HUES64 (cell line): ENCODE measurements at regions not wholly inside any gene's neighbourhood (a gene's known extent, or its start where the extent isn't known, plus 50 kb on each side); places are given as distances from the start of the nearest gene placed in this dataset.

ENCODE experiments used
- H3K27ac ChIP-seq: 2 replicates; pipeline ENCODE4 v1.7.0; 2013; ENCODE audit warnings: low read depth, low read length, inconsistent platforms
- H3K27me3 ChIP-seq: 2 replicates; pipeline ENCODE4 v1.6.1; 2013; ENCODE audit warnings: mild to moderate bottlenecking, low read length; ENCODE audit not compliant: insufficient read depth
- H3K36me3 ChIP-seq: 2 replicates; pipeline ENCODE4 v1.6.1; 2013; ENCODE audit warnings: mild to moderate bottlenecking, low read length; ENCODE audit not compliant: insufficient read depth
- H3K4me1 ChIP-seq: 2 replicates; pipeline ENCODE4 v1.6.1; 2013; ENCODE audit warnings: mild to moderate bottlenecking, low read length, moderate library complexity; ENCODE audit not compliant: insufficient read depth
- H3K4me3 ChIP-seq: 2 replicates; pipeline ENCODE4 v1.5.1; 2013; ENCODE audit warnings: mild to moderate bottlenecking, low read length, moderate library complexity
- H3K9ac ChIP-seq: 2 replicates; pipeline ENCODE4 v1.6.1; 2013; ENCODE audit warnings: mild to moderate bottlenecking, low read depth, low read length
- H3K9me3 ChIP-seq: 2 replicates; pipeline ENCODE4 v1.6.1; 2013; ENCODE audit warnings: low read depth, low read length; ENCODE audit not compliant: insufficient read depth
- WGBS: fragments of 150-250, 120-280 bp; methylation state at CpG from one replicate; pipeline ENCODE4 v1.1.7; 2013; ENCODE audit warnings: missing lambda C conversion rate; 5-methylcytosine and 5-hydroxymethylcytosine counted together

DNA sequence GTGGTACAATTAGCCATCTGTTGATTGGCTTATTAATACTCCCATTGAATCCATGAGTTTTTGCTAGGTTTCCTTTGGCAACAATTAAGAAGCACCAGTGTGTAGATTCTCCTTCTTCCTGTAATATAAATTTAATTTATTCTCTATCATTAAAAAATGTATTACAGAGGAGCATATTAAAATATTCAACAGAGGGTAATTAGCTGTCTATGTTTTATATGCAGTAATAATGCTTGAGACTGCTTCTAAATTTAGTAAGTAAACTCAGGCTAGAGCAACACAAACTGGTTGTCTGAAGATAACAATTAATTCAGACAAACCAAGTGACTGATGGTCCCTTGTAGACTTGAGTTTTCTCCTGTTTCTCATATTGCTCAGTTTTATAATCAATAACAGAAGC, 192.4 kb downstream of the FAT4 start:
- H3K9me3 ChIP-seq = no peaks in the 10 kb centered on the region
- no peaks in the 10 kb centered on the region for H3K27me3 ChIP-seq
- H3K36me3 ChIP-seq = no peaks in the 10 kb centered on the region
- H3K4me3 ChIP-seq = no peak overlapping the region
- no peak overlapping the region for H3K9ac ChIP-seq
- no peak overlapping the region for H3K27ac ChIP-seq
- H3K4me1 ChIP-seq = no peaks in the 10 kb centered on the region

DNA sequence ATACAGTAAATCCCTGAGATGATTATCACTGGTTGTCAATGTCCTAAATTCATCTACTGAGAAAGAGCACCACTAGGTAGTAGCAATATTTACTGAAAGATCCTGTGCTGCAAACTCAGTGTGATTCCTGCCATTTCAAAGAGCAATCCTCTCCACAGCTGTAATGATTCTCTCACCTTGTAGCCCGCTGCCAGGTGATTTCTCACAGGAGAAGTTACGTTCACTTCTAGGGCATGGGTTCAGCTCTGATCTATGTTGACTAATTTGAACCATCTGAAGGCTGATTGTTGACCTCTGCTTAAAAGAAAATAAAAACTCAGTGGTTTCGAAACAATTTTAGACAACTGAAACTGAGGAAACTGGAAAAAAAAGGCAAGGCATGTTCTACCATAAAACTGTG, 197.0 kb downstream of the FAT4 start:
- no peaks in the 10 kb centered on the region for H3K36me3 ChIP-seq
- 0 out of 2 replicates have a peak, but pooled peaks cover 5% of the 10 kb centered on the region for H3K9me3 ChIP-seq
- no peaks in the 10 kb centered on the region for H3K27me3 ChIP-seq
- WGBS = 95% methylated on average over 3 of the region's 3 CpGs
- H3K4me3 ChIP-seq = no peak overlapping the region
- H3K27ac ChIP-seq = no peak overlapping the region
- H3K4me1 ChIP-seq = no peaks in the 10 kb centered on the region
- no peak overlapping the region for H3K9ac ChIP-seq

DNA sequence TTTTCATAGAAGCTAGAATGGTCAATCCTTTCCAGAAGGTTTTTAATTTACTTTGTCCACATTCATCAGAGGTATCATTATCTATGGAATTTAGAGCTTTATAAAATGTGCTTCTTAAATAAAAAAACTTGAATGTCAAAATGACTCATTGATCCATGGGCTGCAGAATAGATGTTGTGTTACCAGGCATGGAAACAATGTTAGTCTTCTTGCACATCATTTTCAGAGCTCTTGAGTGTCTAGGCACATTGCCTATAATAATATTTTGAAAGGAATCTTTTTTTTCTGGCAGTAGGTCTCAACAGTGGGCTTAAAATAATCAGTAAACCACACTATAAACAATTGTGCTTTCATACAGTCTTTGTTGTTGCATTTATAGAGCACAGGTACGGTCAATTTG, 200.3 kb downstream of the FAT4 start:
- H3K4me1 ChIP-seq = peaks cover 15% of the 10 kb centered on the region
- no peak overlapping the region for H3K4me3 ChIP-seq
- 0 out of 2 replicates have a peak, but pooled peaks cover 5% of the 10 kb centered on the region for H3K9me3 ChIP-seq
- H3K9ac ChIP-seq = no peak overlapping the region
- H3K27ac ChIP-seq = no peak overlapping the region
- no peaks in the 10 kb centered on the region for H3K36me3 ChIP-seq
- 94% methylated on average over 1 of the region's 1 CpG for WGBS
- no peaks in the 10 kb centered on the region for H3K27me3 ChIP-seq

DNA sequence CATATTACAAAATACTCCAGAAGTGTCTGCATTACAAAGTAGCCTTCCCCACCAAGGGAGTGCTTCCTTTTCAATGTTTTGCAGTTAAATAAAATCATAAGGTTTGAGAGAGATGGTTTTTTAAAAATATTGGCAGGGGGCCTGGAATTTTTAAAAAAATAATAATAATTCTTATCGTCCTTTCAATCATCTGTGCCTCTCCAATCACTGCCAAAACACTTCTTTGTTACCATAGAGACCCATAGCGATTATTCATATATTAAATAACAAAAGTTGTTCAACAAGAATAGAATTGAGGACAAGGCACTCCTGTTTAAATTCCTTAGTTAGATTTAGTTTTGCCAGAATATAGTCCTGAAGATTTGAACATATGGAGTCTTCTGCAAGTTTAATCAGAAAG, 203.1 kb downstream of the FAT4 start:
- WGBS = no CpG with 5 or more reads among the region's 2 CpGs
- Histone ChIP-seq H3K36me3 (no peaks in the 10 kb centered on the region), H3K27ac (no peak overlapping the region), H3K27me3 (no peaks in the 10 kb centered on the region), H3K4me3 (no peak overlapping the region), H3K9ac (no peak overlapping the region), H3K4me1 (peaks cover 15% of the 10 kb centered on the region), H3K9me3 (0 out of 2 replicates have a peak, but pooled peaks cover 5% of the 10 kb centered on the region)

DNA sequence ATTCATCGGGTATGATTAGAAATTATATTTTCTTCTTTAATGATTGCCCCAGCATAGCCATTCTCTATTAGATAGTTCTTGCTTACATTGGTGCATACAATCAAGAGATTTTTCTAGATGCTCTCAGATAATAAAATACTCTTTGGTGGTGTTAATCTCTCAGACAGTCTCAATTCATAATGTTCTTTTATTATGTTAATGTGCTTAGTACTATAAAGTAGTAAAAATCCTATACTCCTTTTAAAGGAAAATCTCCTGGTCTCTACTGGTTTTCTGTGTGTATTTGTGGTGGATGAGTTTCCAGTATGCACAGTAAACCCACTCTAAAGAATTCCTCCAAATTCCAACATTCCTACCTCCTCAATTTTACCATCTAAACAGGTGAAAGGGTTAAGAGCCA, 203.5 kb downstream of the FAT4 start:
- Histone ChIP-seq H3K9ac (no peak overlapping the region), H3K27ac (no peak overlapping the region), H3K36me3 (no peaks in the 10 kb centered on the region), H3K27me3 (no peaks in the 10 kb centered on the region), H3K4me1 (peaks cover 15% of the 10 kb centered on the region), H3K9me3 (0 out of 2 replicates have a peak, but pooled peaks cover 5% of the 10 kb centered on the region), H3K4me3 (no peak overlapping the region)
- no CpG with 5 or more reads among the region's 1 CpG for WGBS

DNA sequence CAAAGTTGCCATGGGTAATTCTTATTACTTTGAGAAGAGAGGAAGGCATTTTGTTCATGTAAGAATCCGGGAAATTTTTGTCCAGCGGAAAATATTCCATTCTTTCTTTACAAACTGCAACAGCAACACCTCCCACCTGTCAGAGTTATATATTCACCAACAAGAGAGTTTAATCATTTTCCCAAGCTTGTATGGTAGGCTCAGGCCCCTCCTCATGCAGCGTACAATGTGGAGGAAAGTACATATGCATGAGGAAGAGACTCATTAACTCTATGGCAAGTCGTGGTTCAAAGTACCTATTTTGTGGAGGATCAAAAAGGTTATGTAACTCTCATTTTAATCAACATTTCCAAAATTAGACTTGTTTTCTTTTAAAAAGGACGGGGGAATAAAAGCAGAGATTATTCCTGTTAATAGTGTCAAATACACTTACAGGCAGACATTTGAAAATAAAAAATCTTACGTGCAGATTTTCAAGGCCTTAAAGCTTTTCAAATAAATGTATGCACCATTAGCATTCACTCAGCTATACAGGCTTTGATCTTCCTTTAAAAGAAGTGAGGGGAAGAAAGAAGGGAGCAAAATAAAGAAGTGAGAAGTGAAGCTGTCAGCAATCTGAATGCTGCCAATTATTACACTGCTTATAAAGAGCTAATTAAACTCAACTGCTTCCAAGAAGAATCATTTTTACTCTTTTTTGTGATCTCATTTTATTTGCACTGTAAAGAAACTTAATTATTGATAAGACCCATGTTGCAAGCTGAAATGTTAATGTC, 204.8 kb downstream of the FAT4 start:
- no peak overlapping the region for H3K9ac ChIP-seq
- peaks cover 15% of the 10 kb centered on the region for H3K4me1 ChIP-seq
- H3K27me3 ChIP-seq = no peaks in the 10 kb centered on the region
- H3K4me3 ChIP-seq = no peak overlapping the region
- no peak overlapping the region for H3K27ac ChIP-seq
- no peaks in the 10 kb centered on the region for H3K36me3 ChIP-seq
- H3K9me3 ChIP-seq = 0 out of 2 replicates have a peak, but pooled peaks cover 5% of the 10 kb centered on the region
- 83% methylated on average over 5 of the region's 6 CpGs for WGBS

DNA sequence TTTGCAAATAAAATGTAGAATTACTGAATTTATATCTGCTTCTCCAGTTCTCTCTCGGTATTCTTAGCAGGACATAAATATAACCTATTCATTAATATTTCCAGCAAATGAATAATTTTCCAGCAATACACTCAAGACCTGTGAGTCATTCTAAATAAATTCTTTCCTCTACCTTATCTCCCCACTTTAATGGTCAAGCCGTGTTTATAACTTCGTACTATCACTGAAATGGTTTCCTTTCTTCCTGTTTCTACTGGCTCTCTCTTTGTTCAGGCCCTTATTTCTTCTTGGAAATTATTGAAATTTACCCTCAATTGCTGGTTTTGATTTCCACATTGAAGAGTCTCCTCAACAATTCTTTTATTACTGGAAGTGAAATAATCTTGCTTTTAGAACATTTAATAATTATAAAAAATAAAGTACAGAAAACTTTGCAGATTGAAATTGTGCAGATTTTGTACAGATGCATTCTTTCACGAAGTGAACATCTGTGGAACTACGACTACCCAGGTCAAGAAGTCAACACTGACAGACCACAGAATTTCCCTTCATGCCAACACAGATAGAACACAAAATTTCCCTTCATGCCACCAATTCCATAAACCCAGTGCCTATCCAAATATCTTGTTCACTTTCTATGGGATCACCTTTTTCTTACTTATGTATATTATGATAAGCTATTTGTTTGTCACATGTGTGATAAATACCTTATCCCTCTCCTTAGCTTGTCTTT, 205.7 kb downstream of the FAT4 start:
- WGBS = 95% methylated on average over 5 of the region's 5 CpGs
- H3K27ac ChIP-seq = no peak overlapping the region
- H3K9ac ChIP-seq = no peak overlapping the region
- no peaks in the 10 kb centered on the region for H3K27me3 ChIP-seq
- no peaks in the 10 kb centered on the region for H3K9me3 ChIP-seq
- H3K4me3 ChIP-seq = no peak overlapping the region
- no peaks in the 10 kb centered on the region for H3K36me3 ChIP-seq
- peaks cover 15% of the 10 kb centered on the region for H3K4me1 ChIP-seq

DNA sequence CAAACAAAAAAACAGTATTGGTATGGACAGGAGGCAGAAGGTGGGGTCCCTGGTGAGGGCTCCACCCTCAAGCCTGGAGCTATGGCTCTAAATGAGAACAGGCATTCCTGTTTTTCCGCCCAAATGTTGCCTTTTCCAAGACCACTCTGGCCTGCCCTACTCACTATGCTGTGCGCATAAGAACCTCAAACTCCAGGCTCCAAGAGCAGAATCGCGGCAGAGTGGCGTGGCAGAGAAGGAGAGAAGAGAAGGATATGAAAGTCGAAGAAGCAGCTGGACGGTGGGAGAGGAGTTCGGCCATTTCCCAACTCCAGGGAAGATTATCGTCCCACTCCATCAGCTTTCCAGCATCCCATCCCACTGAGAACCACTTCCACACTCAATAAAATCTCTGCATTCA, 207.8 kb downstream of the FAT4 start:
- Histone ChIP-seq H3K27me3 (no peaks in the 10 kb centered on the region), H3K4me3 (no peak overlapping the region), H3K9me3 (no peaks in the 10 kb centered on the region), H3K36me3 (no peaks in the 10 kb centered on the region), H3K4me1 (peaks cover 15% of the 10 kb centered on the region), H3K9ac (no peak overlapping the region), H3K27ac (no peak overlapping the region)
- WGBS = 91% methylated on average over 9 of the region's 9 CpGs

DNA sequence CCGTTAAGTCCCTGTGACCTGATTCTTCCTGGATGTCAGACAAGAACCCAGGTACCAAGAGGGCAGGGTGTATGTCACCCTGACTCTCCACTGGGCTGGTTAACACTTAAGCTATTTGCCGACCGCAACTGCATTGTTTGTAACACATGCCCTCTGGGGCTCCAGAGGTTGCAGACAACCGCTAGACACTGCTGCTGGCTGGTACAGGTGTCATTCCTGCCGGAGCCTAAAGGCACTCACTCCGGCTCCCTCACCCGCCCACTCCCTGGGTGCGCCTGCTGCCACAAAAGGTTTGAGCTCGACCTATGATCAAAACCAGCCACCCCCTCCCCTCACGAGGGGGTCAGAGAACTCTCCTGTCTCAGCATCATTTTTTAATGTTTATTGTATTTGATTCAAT, 208.2 kb downstream of the FAT4 start:
- Histone ChIP-seq H3K4me3 (no peak overlapping the region), H3K27me3 (no peaks in the 10 kb centered on the region), H3K4me1 (peaks cover 14% of the 10 kb centered on the region), H3K27ac (no peak overlapping the region), H3K36me3 (no peaks in the 10 kb centered on the region), H3K9me3 (no peaks in the 10 kb centered on the region), H3K9ac (no peak overlapping the region)
- WGBS = 86% methylated on average over 9 of the region's 10 CpGs

DNA sequence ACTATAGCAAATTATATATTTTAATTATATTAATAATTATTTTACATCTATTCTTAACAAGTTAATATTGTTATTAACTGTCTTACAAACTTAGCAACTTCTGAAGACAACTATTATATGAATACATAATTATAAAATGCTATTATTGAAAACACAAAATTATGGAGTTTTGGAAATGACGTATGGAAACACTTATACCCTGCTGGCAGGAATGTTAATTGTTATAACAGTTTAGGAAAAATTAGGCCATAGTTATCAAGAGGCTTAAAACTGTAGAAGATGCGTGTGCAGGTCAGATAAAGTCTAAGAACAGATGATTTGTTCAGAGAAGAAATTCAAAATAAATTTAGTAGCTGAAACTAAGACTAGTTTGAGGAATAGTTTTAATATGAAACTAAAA, 211.7 kb downstream of the FAT4 start:
- WGBS = 86% methylated on average over 2 of the region's 2 CpGs

DNA sequence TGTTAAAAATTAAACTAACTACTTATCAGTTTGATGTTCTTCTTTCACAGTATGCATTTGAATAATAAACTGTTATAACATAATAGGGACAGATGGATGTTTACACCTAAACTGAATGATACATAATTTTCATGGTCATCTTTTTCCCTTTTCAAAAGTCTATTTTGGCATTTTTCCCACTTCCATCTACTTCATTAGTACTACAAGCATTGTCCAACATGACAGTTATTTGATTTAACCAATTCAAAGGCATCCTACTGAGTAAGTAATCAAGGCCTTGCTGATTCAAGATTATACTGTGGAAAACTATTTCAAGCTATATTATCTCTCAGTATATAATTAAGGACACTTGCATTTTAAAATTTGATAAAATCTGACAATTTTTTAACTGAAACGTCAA, 212.9 kb downstream of the FAT4 start:
- Histone ChIP-seq H3K9ac (no peak overlapping the region), H3K27me3 (no peaks in the 10 kb centered on the region), H3K4me3 (no peak overlapping the region), H3K9me3 (no peaks in the 10 kb centered on the region), H3K27ac (no peak overlapping the region), H3K4me1 (no peaks in the 10 kb centered on the region), H3K36me3 (no peaks in the 10 kb centered on the region)
- 100% methylated on average over 1 of the region's 1 CpG for WGBS

More for the DNA sequence above, 211.7 kb downstream of the FAT4 start:
- Histone ChIP-seq H3K4me3 (no peak overlapping the region), H3K36me3 (no peaks in the 10 kb centered on the region), H3K27ac (no peak overlapping the region), H3K9me3 (no peaks in the 10 kb centered on the region), H3K27me3 (no peaks in the 10 kb centered on the region), H3K9ac (no peak overlapping the region), H3K4me1 (no peaks in the 10 kb centered on the region)
